KMS-11 (cell line): ENCODE measurements at regions not wholly inside any gene's neighbourhood (a gene's known extent, or its start where the extent isn't known, plus 50 kb on each side); places are given as distances from the start of the nearest gene placed in this dataset.

ENCODE experiments used
- H2AFZ ChIP-seq: fragments of 200-600 bp; sonication (generic); 2 replicates; pipeline ENCODE4 v1.6.1; 2016; ENCODE audit warnings: antibody characterized with exemption, mixed run types, low read depth
- H3K27ac ChIP-seq: fragments of 200-600 bp; sonication (generic); 2 replicates; pipeline ENCODE4 v1.6.1; 2016; ENCODE audit warnings: mild to moderate bottlenecking, mixed run types
- H3K27me3 ChIP-seq: fragments of 200-600 bp; sonication (generic); 2 replicates; pipeline ENCODE4 v1.6.1; 2017; ENCODE audit warnings: mild to moderate bottlenecking, low read depth, mixed run types, moderate library complexity; ENCODE audit not compliant: insufficient read depth
- H3K36me3 ChIP-seq: fragments of 200-600 bp; sonication (generic); 2 replicates; pipeline ENCODE4 v1.6.1; 2017; ENCODE audit warnings: mild to moderate bottlenecking, mixed run types; ENCODE audit not compliant: insufficient read depth
- H3K4me1 ChIP-seq: fragments of 200-600 bp; sonication (generic); 2 replicates; pipeline ENCODE4 v1.6.1; 2016; ENCODE audit warnings: mild to moderate bottlenecking, low read depth, mixed run types; ENCODE audit not compliant: poor library complexity, severe bottlenecking
- H3K4me2 ChIP-seq: fragments of 200-600 bp; sonication (generic); 2 replicates; pipeline ENCODE4 v1.7.0; 2016; ENCODE audit warnings: mild to moderate bottlenecking, mixed run types
- H3K4me3 ChIP-seq: fragments of 200-600 bp; sonication (generic); IDR thresholded peaks from 2 replicates; pipeline ENCODE4 v1.6.1; 2017; ENCODE audit warnings: low read depth, low read length, mixed read lengths; ENCODE audit not compliant: insufficient read depth
- H3K79me2 ChIP-seq: fragments of 200-600 bp; sonication (generic); 2 replicates; pipeline ENCODE4 v1.6.1; 2016; ENCODE audit warnings: low read depth, mixed run types; ENCODE audit not compliant: insufficient read depth
- H3K9ac ChIP-seq: fragments of 200-600 bp; sonication (generic); 2 replicates; pipeline ENCODE4 v1.6.1; 2016; ENCODE audit warnings: mild to moderate bottlenecking, mixed run types
- H4K20me1 ChIP-seq: fragments of 200-600 bp; sonication (generic); 2 replicates; pipeline ENCODE4 v1.6.1; 2016; ENCODE audit warnings: mild to moderate bottlenecking, mixed run types; ENCODE audit not compliant: insufficient read depth
- CTCF ChIP-seq: fragments of 200-600 bp; sonication (generic); conservative IDR thresholded peaks from 2 replicates; pipeline ENCODE4 v1.6.1; 2017; ENCODE audit warnings: low read depth, mild to moderate bottlenecking, antibody characterized with exemption, low read length, moderate library complexity, mixed read lengths

GRCh38 chr4:160826339-160826679 lies 1337.5 kb downstream of the FSTL5 start:
- no peaks in the 10 kb centered on the region for H3K27me3 ChIP-seq
- no peak overlapping the region for H3K4me3 ChIP-seq
- no peak overlapping the region for H3K9ac ChIP-seq
- no peak overlapping the region for H3K27ac ChIP-seq
- TF ChIP-seq CTCF = no peak
- H4K20me1 ChIP-seq = no peaks in the 10 kb centered on the region
- H3K79me2 ChIP-seq = no peaks in the 10 kb centered on the region
- H3K36me3 ChIP-seq = no peaks in the 10 kb centered on the region
- H3K4me2 ChIP-seq = no peak overlapping the region
- H3K4me1 ChIP-seq = peaks cover 16% of the 10 kb centered on the region
- H2AFZ ChIP-seq = no peak overlapping the region

- Histone ChIP-seq H3K27ac (no peak overlapping the region), H3K4me3 (no peak overlapping the region), H3K36me3 (no peaks in the 10 kb centered on the region), H3K27me3 (no peaks in the 10 kb centered on the region), H3K9ac (no peak overlapping the region), H4K20me1 (no peaks in the 10 kb centered on the region), H3K4me2 (no peak overlapping the region), H3K79me2 (no peaks in the 10 kb centered on the region), H3K4me1 (peaks cover 16% of the 10 kb centered on the region), H2AFZ (no peak overlapping the region)
- no peak for TF ChIP-seq CTCF
Measured at GRCh38 chr4:160831165-160831922, 1332.5 kb downstream of the FSTL5 start.

- no peak overlapping the region for H3K4me2 ChIP-seq
- TF ChIP-seq CTCF = no peak
- no peak overlapping the region for H3K9ac ChIP-seq
- H2AFZ ChIP-seq = no peak overlapping the region
- no peak overlapping the region for H3K4me3 ChIP-seq
- no peaks in the 10 kb centered on the region for H3K79me2 ChIP-seq
- H4K20me1 ChIP-seq = no peaks in the 10 kb centered on the region
- no peaks in the 10 kb centered on the region for H3K27me3 ChIP-seq
- H3K27ac ChIP-seq = no peak overlapping the region
- no peaks in the 10 kb centered on the region for H3K4me1 ChIP-seq
- H3K36me3 ChIP-seq = no peaks in the 10 kb centered on the region
Measured at GRCh38 chr4:160835789-160836188, 1328.0 kb downstream of the FSTL5 start.

GRCh38 chr4:160836431-160836830 lies 1327.4 kb downstream of the FSTL5 start:
- no peak for TF ChIP-seq CTCF
- Histone ChIP-seq H3K36me3 (no peaks in the 10 kb centered on the region), H3K4me1 (no peaks in the 10 kb centered on the region), H3K27ac (no peak overlapping the region), H3K4me3 (no peak overlapping the region), H3K27me3 (no peaks in the 10 kb centered on the region), H3K4me2 (no peak overlapping the region), H4K20me1 (no peaks in the 10 kb centered on the region), H3K79me2 (no peaks in the 10 kb centered on the region), H3K9ac (no peak overlapping the region), H2AFZ (no peak overlapping the region)
